Thoracic aorta (tissue), 2 donors: ENCODE measurements at regions not wholly inside any gene's neighbourhood (a gene's known extent, or its start where the extent isn't known, plus 50 kb on each side); places are given as distances from the start of the nearest gene placed in this dataset.

Experiments
- ATAC-seq: fragments of 150-250 bp; one replicate; pipeline ENCODE4 v1.8.0; 2017; ENCODE audit warnings: low read depth; ENCODE audit not compliant: insufficient number of reproducible peaks, low FRiP score
- DNase-seq: peaks from one replicate; pipeline ENCODE4 v3.0.0-alpha.2; 2020; ENCODE audit warnings: low spot score
- H3K27ac ChIP-seq, 2 donors: fragments of 200-600 bp; sonication (generic); 1 replicate in 1 of 2; 2 replicates in 1 of 2; pipeline ENCODE4 v1.5.1; 2016; ENCODE audit warnings: mild to moderate bottlenecking in 2 of 2, moderate library complexity in 2 of 2
- H3K27me3 ChIP-seq: fragments of 200-600 bp; sonication (generic); replicated peaks from 2 replicates; pipeline ENCODE4 v1.6.0; 2016; ENCODE audit warnings: mild to moderate bottlenecking; ENCODE audit not compliant: insufficient read depth
- H3K36me3 ChIP-seq: fragments of 200-600 bp; sonication (generic); one replicate; pipeline ENCODE4 v1.5.1; 2016
- H3K4me1 ChIP-seq, 2 donors: fragments of 200-600 bp; sonication (generic); 1 replicate in 1 of 2; 2 replicates in 1 of 2; pipeline versions ENCODE4 v1.5.1 to v1.6.0; 2016; ENCODE audit warnings: low read depth in 2 of 2, mild to moderate bottlenecking in 1 of 2; ENCODE audit not compliant: control insufficient read depth in 1 of 2
- H3K4me3 ChIP-seq: fragments of 200-600 bp; sonication (generic); 2 replicates; pipeline ENCODE4 v1.5.1; 2016; ENCODE audit warnings: mild to moderate bottlenecking
- H3K9me3 ChIP-seq: fragments of 200-600 bp; sonication (generic); 2 replicates; pipeline ENCODE4 v1.5.1; 2016
- TF ChIP-seq, protein P1 (sequence below): fragments of 200-600 bp; sonication (generic); IDR thresholded peaks from one replicate; pipeline ENCODE4 v1.5.1; 2019; ENCODE audit warnings: antibody characterized with exemption

- H3K4me3 ChIP-seq, result no peak overlapping the region
- DNase-seq (no peak), ATAC-seq (no peak)
- H3K36me3 ChIP-seq, result no peaks in the 10 kb centered on the region
- TF ChIP-seq, protein P1, sequence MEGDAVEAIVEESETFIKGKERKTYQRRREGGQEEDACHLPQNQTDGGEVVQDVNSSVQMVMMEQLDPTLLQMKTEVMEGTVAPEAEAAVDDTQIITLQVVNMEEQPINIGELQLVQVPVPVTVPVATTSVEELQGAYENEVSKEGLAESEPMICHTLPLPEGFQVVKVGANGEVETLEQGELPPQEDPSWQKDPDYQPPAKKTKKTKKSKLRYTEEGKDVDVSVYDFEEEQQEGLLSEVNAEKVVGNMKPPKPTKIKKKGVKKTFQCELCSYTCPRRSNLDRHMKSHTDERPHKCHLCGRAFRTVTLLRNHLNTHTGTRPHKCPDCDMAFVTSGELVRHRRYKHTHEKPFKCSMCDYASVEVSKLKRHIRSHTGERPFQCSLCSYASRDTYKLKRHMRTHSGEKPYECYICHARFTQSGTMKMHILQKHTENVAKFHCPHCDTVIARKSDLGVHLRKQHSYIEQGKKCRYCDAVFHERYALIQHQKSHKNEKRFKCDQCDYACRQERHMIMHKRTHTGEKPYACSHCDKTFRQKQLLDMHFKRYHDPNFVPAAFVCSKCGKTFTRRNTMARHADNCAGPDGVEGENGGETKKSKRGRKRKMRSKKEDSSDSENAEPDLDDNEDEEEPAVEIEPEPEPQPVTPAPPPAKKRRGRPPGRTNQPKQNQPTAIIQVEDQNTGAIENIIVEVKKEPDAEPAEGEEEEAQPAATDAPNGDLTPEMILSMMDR, result no peak
- H3K4me1 ChIP-seq, result no peaks in the 10 kb centered on the region
- H3K27me3 ChIP-seq, result no peaks in the 10 kb centered on the region
- H3K27ac ChIP-seq, result no peak overlapping the region
- no peaks in the 10 kb centered on the region for H3K9me3 ChIP-seq
Measured at GRCh38 chr5:51273871-51274270, 109.4 kb upstream of the ISL1 start.

GRCh38 chr5:51275428-51275827, 107.8 kb upstream of the ISL1 start:
- H3K4me3 ChIP-seq, result no peak overlapping the region
- no peaks in the 10 kb centered on the region for H3K27me3 ChIP-seq
- DNase-seq (no peak), ATAC-seq (no peak)
- no peak overlapping the region for H3K27ac ChIP-seq
- no peaks in the 10 kb centered on the region for H3K36me3 ChIP-seq
- H3K9me3 ChIP-seq, result no peaks in the 10 kb centered on the region
- TF ChIP-seq, protein P1, result no peak
- no peaks in the 10 kb centered on the region for H3K4me1 ChIP-seq

GRCh38 chr5:51276250-51276649, 107.0 kb upstream of the ISL1 start:
- no peaks in the 10 kb centered on the region for H3K4me1 ChIP-seq
- DNase-seq, result no peak
- TF ChIP-seq, protein P1, result no peak
- no peaks in the 10 kb centered on the region for H3K36me3 ChIP-seq
- no peak overlapping the region for H3K4me3 ChIP-seq
- ATAC-seq, result no peak
- H3K27me3 ChIP-seq, result no peaks in the 10 kb centered on the region
- no peaks in the 10 kb centered on the region for H3K9me3 ChIP-seq
- H3K27ac ChIP-seq, result no peak overlapping the region

- no peak overlapping the region for H3K4me3 ChIP-seq
- no peaks in the 10 kb centered on the region for H3K4me1 ChIP-seq
- no peaks in the 10 kb centered on the region for H3K27me3 ChIP-seq
- H3K36me3 ChIP-seq, result no peaks in the 10 kb centered on the region
- ATAC-seq (no peak), DNase-seq (no peak)
- TF ChIP-seq, protein P1, result no peak
- H3K9me3 ChIP-seq, result no peaks in the 10 kb centered on the region
- H3K27ac ChIP-seq, result no peak overlapping the region
Measured at GRCh38 chr5:51278539-51278938, 104.7 kb upstream of the ISL1 start.

DNA sequence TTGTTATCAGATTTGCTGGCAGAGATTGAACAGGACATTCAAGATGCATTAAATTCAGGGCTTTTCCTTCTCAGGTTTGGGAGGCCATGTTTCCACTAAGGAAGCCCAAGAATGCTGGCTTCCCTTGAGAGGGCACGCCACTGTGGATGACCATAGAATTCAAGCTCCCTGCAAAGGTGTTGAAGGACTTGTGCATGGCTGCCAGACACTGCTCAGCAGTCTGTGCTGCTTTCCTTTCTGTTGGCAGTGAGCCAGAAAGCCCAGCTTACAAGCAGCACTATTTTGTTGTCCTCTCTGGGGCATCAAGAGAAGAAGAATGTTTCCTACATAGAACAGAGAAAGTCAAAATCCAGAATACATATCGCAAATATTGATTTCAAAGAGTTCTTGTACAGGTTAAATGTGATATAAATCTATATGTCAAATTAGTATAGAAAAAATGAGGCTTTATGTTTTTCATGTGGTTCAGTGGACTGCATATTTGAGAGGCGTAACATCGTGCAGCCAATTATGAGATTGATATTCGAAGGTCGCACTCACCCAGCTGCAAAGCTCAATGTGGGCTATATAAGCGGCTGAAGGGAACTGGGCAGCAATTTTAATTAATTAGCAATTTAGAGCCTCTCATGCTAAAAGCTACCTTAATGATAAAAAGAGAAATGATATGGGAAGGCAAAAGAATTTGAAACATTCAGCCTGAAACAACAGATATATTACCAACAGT, 103.1 kb upstream of the ISL1 start:
- no peaks in the 10 kb centered on the region for H3K9me3 ChIP-seq
- no peak overlapping the region for H3K4me3 ChIP-seq
- DNase-seq (no peak), ATAC-seq (no peak)
- H3K4me1 ChIP-seq, result no peaks in the 10 kb centered on the region
- H3K27ac ChIP-seq, result no peak overlapping the region
- no peaks in the 10 kb centered on the region for H3K27me3 ChIP-seq
- TF ChIP-seq, protein P1, result no peak
- H3K36me3 ChIP-seq, result no peaks in the 10 kb centered on the region
